ENCODE measurements at regions not wholly inside any gene's neighbourhood (a gene's known extent, or its start where the extent isn't known, plus 50 kb on each side); places are given as distances from the start of the nearest gene placed in this dataset.

DNA sequence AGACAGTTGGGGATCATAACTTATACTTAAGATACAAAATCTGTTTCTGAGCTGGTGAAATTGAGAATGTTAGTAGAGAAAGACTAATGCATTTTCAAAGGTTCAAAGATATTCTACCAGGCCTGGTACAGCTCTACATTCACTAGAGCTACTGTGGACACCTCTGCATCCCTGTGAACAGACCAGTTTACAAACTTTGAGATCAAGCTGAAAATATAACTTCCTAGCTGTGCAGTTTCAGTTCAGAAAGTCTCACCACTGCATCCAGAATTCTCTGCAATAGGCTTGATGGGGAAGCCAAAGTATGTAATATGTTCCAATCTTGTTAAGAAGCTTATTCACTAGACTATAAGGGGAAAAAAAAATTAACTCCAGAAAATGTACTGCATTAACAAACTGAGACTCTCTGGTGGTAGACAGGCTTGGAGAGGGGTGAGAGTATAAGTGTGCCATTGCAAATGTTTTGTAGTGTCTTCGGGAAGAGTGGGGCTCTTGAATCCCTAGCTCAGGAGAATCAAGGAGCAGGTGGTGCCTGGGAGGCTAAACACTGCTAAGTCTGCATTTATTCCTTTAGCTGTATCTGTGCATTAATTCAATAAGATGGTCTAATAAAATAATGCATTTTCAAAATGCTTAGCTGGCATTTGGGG lies 671.9 kb downstream of the NR2F1-AS1 start:
- TF ChIP-seq POLR2A (IDR thresholded peaks at IDR 0.05; ENCODE audit: low read length): no peak
- no peak for TF ChIP-seq GATA1 (IDR thresholded peaks at IDR 0.05; ENCODE audit: low read depth, low read length)
- DNase-seq: no peak

DNA sequence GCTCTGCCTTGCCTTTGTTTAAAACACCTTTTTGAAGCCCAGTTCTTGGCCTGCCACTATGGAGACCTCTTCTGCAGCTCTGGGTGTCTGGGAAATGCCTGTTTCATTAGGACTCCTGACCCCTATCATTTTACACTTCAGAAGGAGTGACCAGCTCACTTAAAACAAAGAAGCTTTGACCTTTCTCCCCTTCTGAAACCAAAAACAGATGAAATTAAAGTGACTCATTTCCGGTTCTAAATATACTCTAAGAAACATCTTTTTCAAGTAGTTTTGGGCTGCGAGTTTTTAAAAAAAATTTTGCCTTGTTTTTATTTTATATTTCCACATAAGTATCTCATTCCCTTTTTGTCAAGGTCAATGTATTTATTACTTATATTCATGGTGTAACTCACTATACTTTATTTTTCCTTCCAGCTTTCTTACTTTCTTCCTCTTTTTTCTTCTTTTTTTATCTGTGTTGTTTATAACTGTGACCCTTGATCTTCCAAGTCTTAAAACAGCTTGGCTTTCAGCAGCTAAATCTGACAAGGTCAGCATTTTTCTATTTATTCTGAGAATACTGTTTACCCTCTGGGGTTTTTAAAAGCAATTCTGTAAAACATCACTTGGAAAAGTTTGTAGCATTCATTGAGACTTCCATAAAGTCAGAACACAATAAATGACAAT lies 672.9 kb downstream of the NR2F1-AS1 start:
- TF ChIP-seq POLR2A (IDR thresholded peaks at IDR 0.05; ENCODE audit: low read length) (no peak), GATA1 (IDR thresholded peaks at IDR 0.05; ENCODE audit: low read depth, low read length) (no peak)
- DNase-seq: no peak

GRCh38 chr5:92906798-92907376 lies 674.1 kb downstream of the NR2F1-AS1 start:
- no peak for DNase-seq
- TF ChIP-seq POLR2A (IDR thresholded peaks at IDR 0.05; ENCODE audit: low read length): no peak
- no peak for TF ChIP-seq GATA1 (IDR thresholded peaks at IDR 0.05; ENCODE audit: low read depth, low read length)

GRCh38 chr5:92904021-92904420 lies 677.0 kb downstream of the NR2F1-AS1 start:
- TF ChIP-seq POLR2A (IDR thresholded peaks at IDR 0.05; ENCODE audit: low read length) (no peak), GATA1 (IDR thresholded peaks at IDR 0.05; ENCODE audit: low read depth, low read length) (no peak)
- DNase-seq: no peak

DNA sequence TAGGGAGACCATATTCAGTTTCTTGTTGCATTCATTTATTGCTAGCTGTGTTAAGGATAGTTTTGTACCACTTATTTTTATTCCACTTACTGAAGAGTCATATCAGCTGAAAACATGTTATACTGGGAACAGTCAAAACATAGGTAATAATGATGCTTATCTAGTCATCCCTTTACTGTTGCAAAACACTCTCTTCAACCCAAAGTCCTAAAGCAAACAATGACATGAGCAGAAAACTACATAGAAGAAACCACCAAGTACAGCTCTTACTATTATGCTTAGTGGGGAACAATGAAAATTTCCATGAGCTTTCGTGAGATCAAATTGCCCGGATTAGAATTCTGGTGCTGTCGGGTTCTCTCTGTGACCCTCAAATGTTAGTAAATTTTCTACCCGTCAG lies 681.4 kb downstream of the NR2F1-AS1 start:
- DNase-seq: no peak
- TF ChIP-seq POLR2A (IDR thresholded peaks at IDR 0.05; ENCODE audit: low read length) (no peak), GATA1 (IDR thresholded peaks at IDR 0.05; ENCODE audit: low read depth, low read length) (no peak)

GRCh38 chr5:92896722-92897121 lies 684.3 kb downstream of the NR2F1-AS1 start:
- no peak for TF ChIP-seq POLR2A (IDR thresholded peaks at IDR 0.05; ENCODE audit: low read length)
- no peak for TF ChIP-seq GATA1 (IDR thresholded peaks at IDR 0.05; ENCODE audit: low read depth, low read length)
- DNase-seq: no peak

DNA sequence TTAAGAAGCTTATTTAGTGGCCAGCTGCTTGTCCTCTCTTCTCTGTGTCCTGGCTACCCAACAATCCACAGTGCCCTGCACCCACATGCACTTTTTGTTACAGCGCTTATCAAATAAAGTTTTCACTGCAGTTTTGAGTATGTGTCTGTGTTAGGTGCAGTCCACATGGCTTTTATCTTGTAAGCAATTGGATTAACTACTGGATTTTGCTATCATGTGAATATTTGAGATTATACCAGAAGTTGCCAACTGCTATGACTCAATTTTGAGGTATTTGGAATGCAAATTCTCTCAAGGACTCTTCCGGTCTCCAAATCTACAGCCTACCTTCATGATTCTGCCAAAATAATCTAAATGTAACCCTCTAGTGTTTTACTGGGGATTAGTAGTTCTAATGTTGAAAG lies 690.2 kb downstream of the NR2F1-AS1 start:
- TF ChIP-seq POLR2A (IDR thresholded peaks at IDR 0.05; ENCODE audit: low read length) (no peak), GATA1 (IDR thresholded peaks at IDR 0.05; ENCODE audit: low read depth, low read length) (no peak)
- no peak for DNase-seq

- no peak for TF ChIP-seq POLR2A (IDR thresholded peaks at IDR 0.05; ENCODE audit: low read length)
- no peak for TF ChIP-seq GATA1 (IDR thresholded peaks at IDR 0.05; ENCODE audit: low read depth, low read length)
- no peak for DNase-seq
Observed at GRCh38 chr5:92889140-92889539, 691.9 kb downstream of the NR2F1-AS1 start.

DNA sequence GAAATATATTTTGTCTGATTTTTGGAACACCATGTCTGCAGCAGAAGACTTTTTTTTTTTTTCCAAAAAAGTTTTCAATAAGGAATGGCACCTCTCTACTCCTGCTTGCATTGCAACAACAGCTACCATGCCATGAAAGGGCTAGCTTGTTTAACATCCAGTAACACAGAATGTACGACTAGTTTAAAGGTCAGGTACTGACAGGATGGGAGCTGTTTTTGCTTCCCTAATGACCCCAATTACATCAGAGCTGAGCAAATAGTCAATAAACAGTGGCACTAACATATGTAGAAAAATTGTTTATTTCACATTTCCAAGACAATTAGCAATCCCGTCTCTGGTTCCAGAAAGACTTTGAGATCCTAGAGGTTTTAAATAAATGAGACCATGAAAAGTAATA lies 693.8 kb downstream of the NR2F1-AS1 start:
- TF ChIP-seq GATA1 (IDR thresholded peaks at IDR 0.05; ENCODE audit: low read depth, low read length) (no peak), POLR2A (IDR thresholded peaks at IDR 0.05; ENCODE audit: low read length) (no peak)
- no peak for DNase-seq

DNA sequence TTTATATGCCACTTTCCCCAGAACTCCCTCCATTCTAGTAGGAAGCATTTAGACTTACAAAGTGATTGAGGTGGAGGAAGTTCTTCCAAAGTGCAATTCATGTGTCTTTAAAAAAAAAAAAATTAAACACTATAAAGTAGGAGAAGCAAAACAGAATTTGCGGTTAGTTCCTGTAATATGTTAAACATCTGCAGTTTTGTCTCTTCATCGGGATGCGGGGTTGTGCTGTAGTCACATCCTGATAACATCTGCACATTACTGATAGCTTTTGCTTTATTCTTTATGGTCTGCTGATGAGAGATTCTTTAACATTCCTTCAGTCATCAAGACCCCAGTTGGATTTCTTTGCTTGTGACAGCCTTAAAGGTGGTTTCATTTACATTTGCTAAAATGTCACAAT lies 694.3 kb downstream of the NR2F1-AS1 start:
- no peak for TF ChIP-seq POLR2A (IDR thresholded peaks at IDR 0.05; ENCODE audit: low read length)
- TF ChIP-seq GATA1 (IDR thresholded peaks at IDR 0.05; ENCODE audit: low read depth, low read length): no peak
- DNase-seq: no peak

DNA sequence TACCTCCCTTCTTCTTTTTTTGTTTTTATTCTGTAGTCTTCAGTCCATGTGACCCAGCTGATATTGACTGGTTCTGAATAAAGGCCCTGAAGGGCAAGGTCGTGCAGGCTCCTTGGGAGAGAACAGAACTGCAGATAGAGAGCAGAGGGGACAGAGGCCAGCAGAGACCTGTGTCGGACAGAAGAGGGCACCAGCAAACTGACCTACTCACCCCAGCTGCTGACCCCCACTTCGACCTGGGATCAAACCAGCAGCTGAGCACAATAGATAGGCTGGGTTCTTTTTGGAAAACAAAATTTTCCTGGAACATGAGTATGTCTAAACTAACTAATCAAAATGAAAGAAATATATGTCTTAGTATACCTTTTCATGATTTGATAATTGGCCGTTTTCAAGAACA lies 695.1 kb downstream of the NR2F1-AS1 start:
- TF ChIP-seq GATA1 (IDR thresholded peaks at IDR 0.05; ENCODE audit: low read depth, low read length) (no peak), POLR2A (IDR thresholded peaks at IDR 0.05; ENCODE audit: low read length) (no peak)
- no peak for DNase-seq

DNA sequence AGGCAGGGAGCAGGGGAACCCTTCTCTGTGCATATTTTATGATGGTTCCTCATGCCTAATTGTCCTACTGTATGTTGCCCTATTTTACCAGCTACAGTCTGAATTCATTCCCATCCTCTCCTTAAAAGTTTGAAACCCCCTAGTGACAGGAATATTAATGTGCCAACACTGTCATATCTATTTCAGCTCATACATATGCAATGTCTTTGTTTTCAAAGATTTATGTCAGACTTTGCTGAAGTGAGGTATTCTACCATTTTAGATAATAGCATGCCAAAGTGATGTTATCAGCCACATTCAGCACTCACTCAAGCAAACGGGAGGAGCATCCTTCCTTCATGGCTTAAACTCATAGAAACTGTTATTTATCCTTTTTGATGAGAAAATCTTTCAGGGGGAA lies 696.5 kb downstream of the NR2F1-AS1 start:
- TF ChIP-seq POLR2A (IDR thresholded peaks at IDR 0.05; ENCODE audit: low read length) (no peak), GATA1 (IDR thresholded peaks at IDR 0.05; ENCODE audit: low read depth, low read length) (no peak)
- no peak for DNase-seq

DNA sequence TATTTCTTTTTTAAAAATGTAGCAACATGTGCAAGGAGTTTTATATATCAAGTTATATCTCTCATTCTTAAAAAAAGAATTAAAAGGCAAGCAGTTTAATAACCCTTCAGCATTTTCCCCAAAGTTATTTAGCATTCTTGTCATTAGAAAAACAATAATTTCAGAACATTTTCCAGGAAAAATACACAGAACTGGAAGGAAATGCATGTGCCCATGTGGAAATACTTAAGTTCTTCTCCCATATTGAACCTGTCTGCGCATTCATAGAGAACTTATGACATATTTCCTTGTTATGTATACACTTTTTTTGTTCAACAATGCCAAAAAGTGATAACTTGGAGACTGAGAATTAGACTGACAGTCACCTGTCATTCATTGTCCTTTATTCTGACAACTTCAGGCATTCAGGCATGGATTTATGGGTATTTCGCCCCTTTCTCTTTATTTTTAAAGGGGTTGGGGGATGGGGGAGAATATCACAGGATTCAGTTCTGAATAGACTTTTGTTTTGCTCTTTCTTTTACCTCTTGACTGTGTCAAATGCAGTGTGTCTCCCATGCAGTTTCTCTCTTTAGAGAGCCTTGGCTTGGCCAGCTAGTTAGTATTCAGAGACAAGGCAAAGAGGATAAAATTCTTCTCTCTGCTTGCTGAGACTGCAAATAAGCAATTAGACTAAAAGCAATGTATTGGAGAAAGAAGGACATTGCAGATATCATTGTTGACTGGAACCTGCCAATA lies 701.0 kb downstream of the NR2F1-AS1 start:
- TF ChIP-seq GATA1 (IDR thresholded peaks at IDR 0.05; ENCODE audit: low read depth, low read length) (no peak), POLR2A (IDR thresholded peaks at IDR 0.05; ENCODE audit: low read length) (no peak)
- no peak for DNase-seq

DNA sequence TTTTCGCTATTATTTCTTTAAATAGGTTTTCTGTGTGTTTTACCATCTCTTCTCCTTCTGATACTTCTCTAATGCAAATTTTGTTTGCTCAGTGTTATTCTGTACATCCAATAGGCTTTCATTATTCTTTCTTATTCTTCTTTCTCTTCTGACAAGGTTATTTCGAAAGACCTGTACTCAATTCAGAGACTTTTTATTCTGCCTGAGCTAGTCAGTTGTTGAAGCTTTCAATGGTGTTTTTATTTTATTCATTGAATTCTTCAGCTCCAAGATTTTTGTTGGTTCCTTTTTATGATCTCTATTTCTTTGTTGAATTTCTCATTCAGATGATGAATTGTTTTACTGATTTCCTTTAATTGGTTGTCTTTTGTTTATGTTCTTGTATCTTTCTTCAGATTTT lies 706.2 kb downstream of the NR2F1-AS1 start:
- DNase-seq: no peak
- TF ChIP-seq POLR2A (IDR thresholded peaks at IDR 0.05; ENCODE audit: low read length): no peak
- no peak for TF ChIP-seq GATA1 (IDR thresholded peaks at IDR 0.05; ENCODE audit: low read depth, low read length)
